ENCODE measurements at regions not wholly inside any gene's neighbourhood (a gene's known extent, or its start where the extent isn't known, plus 50 kb on each side); places are given as distances from the start of the nearest gene placed in this dataset.

DNA sequence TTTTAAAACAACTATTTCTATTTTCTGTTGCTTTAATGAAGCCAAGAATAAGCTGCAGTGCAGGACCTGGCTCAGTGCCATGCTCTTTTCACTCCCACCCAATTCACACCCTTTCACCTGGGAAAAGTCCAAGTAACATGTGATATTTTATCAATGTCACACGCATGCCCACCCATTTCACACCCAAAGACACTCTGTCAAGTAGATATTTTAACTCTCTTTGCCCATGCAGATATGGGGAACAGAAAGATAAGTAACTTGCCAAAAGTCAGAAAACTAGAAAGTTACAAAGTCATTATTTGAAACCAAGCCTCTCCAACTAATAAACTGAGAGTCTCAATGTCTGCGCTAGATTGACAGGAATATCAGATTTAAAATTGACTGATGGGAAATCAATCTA, 706.7 kb upstream of the PHF14 start:
- H3K9me3 Mint-ChIP-seq, result peaks cover 7% of the 10 kb centered on the region
- no peak overlapping the region for H3K27ac Mint-ChIP-seq
- H3K4me1 Mint-ChIP-seq, result peaks cover 9% of the 10 kb centered on the region
- TF ChIP-seq, protein P1, sequence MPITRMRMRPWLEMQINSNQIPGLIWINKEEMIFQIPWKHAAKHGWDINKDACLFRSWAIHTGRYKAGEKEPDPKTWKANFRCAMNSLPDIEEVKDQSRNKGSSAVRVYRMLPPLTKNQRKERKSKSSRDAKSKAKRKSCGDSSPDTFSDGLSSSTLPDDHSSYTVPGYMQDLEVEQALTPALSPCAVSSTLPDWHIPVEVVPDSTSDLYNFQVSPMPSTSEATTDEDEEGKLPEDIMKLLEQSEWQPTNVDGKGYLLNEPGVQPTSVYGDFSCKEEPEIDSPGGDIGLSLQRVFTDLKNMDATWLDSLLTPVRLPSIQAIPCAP (CRISPR knock-in tag; IDR thresholded peaks at IDR 0.05), result no peak
- TF ChIP-seq GTF2I (CRISPR knock-in tag; conservative IDR thresholded peaks at IDR 0.05) (no peak), CREB1 (CRISPR knock-in tag; IDR thresholded peaks at IDR 0.05) (no peak), JUN (CRISPR knock-in tag; IDR thresholded peaks at IDR 0.05) (no peak), PRRX2 (CRISPR knock-in tag; IDR thresholded peaks at IDR 0.05) (no peak), SP1 (CRISPR knock-in tag; conservative IDR thresholded peaks at IDR 0.05) (no peak), TEAD1 (CRISPR knock-in tag; IDR thresholded peaks at IDR 0.05) (no peak), ZBTB21 (CRISPR knock-in tag; IDR thresholded peaks at IDR 0.05; ENCODE audit: borderline replicate concordance) (no peak)
- TF ChIP-seq, protein P2, sequence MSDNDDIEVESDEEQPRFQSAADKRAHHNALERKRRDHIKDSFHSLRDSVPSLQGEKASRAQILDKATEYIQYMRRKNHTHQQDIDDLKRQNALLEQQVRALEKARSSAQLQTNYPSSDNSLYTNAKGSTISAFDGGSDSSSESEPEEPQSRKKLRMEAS (CRISPR knock-in tag; IDR thresholded peaks at IDR 0.05), result no peak
- TF ChIP-seq, protein P3, sequence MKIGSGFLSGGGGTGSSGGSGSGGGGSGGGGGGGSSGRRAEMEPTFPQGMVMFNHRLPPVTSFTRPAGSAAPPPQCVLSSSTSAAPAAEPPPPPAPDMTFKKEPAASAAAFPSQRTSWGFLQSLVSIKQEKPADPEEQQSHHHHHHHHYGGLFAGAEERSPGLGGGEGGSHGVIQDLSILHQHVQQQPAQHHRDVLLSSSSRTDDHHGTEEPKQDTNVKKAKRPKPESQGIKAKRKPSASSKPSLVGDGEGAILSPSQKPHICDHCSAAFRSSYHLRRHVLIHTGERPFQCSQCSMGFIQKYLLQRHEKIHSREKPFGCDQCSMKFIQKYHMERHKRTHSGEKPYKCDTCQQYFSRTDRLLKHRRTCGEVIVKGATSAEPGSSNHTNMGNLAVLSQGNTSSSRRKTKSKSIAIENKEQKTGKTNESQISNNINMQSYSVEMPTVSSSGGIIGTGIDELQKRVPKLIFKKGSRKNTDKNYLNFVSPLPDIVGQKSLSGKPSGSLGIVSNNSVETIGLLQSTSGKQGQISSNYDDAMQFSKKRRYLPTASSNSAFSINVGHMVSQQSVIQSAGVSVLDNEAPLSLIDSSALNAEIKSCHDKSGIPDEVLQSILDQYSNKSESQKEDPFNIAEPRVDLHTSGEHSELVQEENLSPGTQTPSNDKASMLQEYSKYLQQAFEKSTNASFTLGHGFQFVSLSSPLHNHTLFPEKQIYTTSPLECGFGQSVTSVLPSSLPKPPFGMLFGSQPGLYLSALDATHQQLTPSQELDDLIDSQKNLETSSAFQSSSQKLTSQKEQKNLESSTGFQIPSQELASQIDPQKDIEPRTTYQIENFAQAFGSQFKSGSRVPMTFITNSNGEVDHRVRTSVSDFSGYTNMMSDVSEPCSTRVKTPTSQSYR (CRISPR knock-in tag; IDR thresholded peaks at IDR 0.05), result no peak
- TF ChIP-seq, protein P4, sequence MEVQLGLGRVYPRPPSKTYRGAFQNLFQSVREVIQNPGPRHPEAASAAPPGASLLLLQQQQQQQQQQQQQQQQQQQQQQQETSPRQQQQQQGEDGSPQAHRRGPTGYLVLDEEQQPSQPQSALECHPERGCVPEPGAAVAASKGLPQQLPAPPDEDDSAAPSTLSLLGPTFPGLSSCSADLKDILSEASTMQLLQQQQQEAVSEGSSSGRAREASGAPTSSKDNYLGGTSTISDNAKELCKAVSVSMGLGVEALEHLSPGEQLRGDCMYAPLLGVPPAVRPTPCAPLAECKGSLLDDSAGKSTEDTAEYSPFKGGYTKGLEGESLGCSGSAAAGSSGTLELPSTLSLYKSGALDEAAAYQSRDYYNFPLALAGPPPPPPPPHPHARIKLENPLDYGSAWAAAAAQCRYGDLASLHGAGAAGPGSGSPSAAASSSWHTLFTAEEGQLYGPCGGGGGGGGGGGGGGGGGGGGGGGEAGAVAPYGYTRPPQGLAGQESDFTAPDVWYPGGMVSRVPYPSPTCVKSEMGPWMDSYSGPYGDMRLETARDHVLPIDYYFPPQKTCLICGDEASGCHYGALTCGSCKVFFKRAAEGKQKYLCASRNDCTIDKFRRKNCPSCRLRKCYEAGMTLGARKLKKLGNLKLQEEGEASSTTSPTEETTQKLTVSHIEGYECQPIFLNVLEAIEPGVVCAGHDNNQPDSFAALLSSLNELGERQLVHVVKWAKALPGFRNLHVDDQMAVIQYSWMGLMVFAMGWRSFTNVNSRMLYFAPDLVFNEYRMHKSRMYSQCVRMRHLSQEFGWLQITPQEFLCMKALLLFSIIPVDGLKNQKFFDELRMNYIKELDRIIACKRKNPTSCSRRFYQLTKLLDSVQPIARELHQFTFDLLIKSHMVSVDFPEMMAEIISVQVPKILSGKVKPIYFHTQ (CRISPR knock-in tag; IDR thresholded peaks at IDR 0.05), result no peak
- POLR2A ChIA-PET, result no interaction called here
- CTCF ChIA-PET, result no interaction called here
- no peaks in the 10 kb centered on the region for H3K27me3 Mint-ChIP-seq (ENCODE audit: low read depth)
- ATAC-seq (no peak), DNase-seq (ENCODE audit: low spot score) (no peak)
- no peaks in the 10 kb centered on the region for H3K36me3 Mint-ChIP-seq
- no peak overlapping the region for H3K4me3 Mint-ChIP-seq

DNA sequence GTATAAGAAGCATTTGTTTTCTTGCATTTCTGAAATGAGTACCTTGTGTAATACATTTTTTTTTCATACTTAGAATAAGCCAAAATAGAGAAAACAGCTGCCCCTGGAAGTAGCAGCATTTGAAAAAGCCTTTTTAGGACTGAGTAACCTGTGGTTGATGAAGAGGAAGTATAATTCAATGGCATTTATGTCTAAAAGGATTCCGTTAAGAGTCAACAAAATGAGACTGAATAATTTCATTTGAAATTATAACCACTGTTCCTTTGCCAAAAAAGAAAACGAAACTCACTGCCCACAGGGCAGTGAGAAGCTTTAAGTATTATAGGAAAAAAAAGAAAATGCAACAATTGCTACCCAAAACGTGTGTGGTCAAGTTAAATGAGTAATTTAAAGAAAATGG, 705.6 kb upstream of the PHF14 start:
- Mint-ChIP-seq H3K27me3 (ENCODE audit: low read depth) (no peaks in the 10 kb centered on the region), H3K27ac (no peak overlapping the region), H3K36me3 (no peaks in the 10 kb centered on the region), H3K4me3 (no peak overlapping the region), H3K9me3 (peaks cover 11% of the 10 kb centered on the region), H3K4me1 (peaks cover 9% of the 10 kb centered on the region)
- ChIA-PET POLR2A (no interaction called here), CTCF (no interaction called here)
- DNase-seq (ENCODE audit: low spot score) (no peak), ATAC-seq (no peak)
- no peak for TF ChIP-seq ZNF121 (CRISPR knock-in tag; IDR thresholded peaks at IDR 0.05)
- TF ChIP-seq, protein P5, sequence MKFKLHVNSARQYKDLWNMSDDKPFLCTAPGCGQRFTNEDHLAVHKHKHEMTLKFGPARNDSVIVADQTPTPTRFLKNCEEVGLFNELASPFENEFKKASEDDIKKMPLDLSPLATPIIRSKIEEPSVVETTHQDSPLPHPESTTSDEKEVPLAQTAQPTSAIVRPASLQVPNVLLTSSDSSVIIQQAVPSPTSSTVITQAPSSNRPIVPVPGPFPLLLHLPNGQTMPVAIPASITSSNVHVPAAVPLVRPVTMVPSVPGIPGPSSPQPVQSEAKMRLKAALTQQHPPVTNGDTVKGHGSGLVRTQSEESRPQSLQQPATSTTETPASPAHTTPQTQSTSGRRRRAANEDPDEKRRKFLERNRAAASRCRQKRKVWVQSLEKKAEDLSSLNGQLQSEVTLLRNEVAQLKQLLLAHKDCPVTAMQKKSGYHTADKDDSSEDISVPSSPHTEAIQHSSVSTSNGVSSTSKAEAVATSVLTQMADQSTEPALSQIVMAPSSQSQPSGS (CRISPR knock-in tag; IDR thresholded peaks at IDR 0.05; ENCODE audit: borderline replicate concordance, low read depth), result no peak
- TF ChIP-seq, protein P6, sequence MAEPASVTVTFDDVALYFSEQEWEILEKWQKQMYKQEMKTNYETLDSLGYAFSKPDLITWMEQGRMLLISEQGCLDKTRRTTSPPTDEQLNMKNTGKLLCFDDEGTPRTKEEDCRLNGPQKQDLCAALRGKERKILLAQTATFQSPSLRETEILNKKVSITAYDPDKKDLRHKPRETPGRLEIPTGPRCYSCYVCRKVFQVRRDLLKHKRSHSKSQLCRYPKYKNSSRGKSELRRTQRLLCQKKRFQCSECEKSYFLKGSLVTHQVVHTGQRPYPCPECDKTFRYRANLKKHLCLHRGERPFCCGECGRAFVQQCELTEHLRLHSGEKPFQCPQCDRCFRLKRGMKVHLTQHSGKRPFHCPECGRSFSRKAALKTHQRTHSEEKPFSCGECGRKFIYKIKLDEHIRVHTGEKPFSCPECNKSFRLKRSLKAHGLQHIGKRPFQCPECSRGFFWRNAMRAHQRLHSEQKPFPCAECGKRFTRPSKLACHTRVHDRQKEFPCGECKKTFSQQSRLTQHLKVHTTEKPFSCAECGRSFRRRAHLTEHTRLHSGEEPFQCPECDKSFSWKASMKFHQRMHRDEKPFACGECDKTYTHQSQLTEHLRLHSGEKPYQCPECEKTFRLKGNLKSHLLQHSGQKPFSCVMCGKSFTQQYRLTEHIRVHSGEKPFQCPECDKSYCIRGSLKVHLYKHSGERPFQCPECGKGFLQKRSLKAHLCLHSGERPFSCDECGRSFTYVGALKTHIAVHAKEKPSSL (CRISPR knock-in tag; conservative IDR thresholded peaks at IDR 0.05), result no peak
- TF ChIP-seq, protein P7, sequence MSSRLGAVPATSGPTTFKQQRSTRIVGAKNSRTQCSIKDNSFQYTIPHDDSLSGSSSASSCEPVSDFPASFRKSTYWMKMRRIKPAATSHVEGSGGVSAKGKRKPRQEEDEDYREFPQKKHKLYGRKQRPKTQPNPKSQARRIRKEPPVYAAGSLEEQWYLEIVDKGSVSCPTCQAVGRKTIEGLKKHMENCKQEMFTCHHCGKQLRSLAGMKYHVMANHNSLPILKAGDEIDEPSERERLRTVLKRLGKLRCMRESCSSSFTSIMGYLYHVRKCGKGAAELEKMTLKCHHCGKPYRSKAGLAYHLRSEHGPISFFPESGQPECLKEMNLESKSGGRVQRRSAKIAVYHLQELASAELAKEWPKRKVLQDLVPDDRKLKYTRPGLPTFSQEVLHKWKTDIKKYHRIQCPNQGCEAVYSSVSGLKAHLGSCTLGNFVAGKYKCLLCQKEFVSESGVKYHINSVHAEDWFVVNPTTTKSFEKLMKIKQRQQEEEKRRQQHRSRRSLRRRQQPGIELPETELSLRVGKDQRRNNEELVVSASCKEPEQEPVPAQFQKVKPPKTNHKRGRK (CRISPR knock-in tag; IDR thresholded peaks at IDR 0.05; ENCODE audit: borderline replicate concordance), result no peak
- TF ChIP-seq, protein P3 (CRISPR knock-in tag; IDR thresholded peaks at IDR 0.05), result no peak
- TF ChIP-seq, protein P8, sequence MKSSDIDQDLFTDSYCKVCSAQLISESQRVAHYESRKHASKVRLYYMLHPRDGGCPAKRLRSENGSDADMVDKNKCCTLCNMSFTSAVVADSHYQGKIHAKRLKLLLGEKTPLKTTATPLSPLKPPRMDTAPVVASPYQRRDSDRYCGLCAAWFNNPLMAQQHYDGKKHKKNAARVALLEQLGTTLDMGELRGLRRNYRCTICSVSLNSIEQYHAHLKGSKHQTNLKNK (CRISPR knock-in tag; IDR thresholded peaks at IDR 0.05), result no peak
- TF ChIP-seq ZBTB21 (CRISPR knock-in tag; IDR thresholded peaks at IDR 0.05; ENCODE audit: borderline replicate concordance), result no peak
- no peak for TF ChIP-seq FOXJ3 (CRISPR knock-in tag; IDR thresholded peaks at IDR 0.05; ENCODE audit: borderline replicate concordance)

All from WTC11 (cell line).